Testis (tissue), 2 donors: ENCODE measurements at regions not wholly inside any gene's neighbourhood (a gene's known extent, or its start where the extent isn't known, plus 50 kb on each side); places are given as distances from the start of the nearest gene placed in this dataset.

Source experiments
- DNase-seq: peaks from one replicate; pipeline ENCODE4 v3.0.0-alpha.2; 2019
- H3K27ac ChIP-seq, 2 donors: fragments of 200-600 bp; sonication (generic); one replicate each; pipeline ENCODE4 v1.5.1; 2019
- H3K27me3 ChIP-seq: fragments of 200-600 bp; sonication (generic); one replicate; pipeline ENCODE4 v1.5.1; 2019
- H3K36me3 ChIP-seq: fragments of 200-600 bp; sonication (generic); one replicate; pipeline ENCODE4 v1.5.1; 2017; ENCODE audit warnings: low read depth; ENCODE audit errors: missing control alignments
- H3K4me1 ChIP-seq: fragments of 200-600 bp; sonication (generic); one replicate; pipeline ENCODE4 v1.5.1; 2019
- H3K4me3 ChIP-seq, 2 donors: fragments of 200-600 bp; sonication (generic); one replicate each; pipeline ENCODE4 v1.5.1; 2017 to 2019
- H3K9me3 ChIP-seq: fragments of 200-600 bp; sonication (generic); one replicate; pipeline ENCODE4 v1.5.1; 2017
- CTCF ChIP-seq, 3 experiments: fragments of 450-650 bp in 2 of 3; fragments of 200-600 bp in 1 of 3; sonication (generic) in 1 of 3; IDR thresholded peaks; one replicate each; pipeline ENCODE4 v1.5.1; 2016 to 2019; ENCODE audit warnings: antibody characterized with exemption in 3 of 3, mild to moderate bottlenecking in 2 of 3, moderate library complexity in 1 of 3
- POLR2A ChIP-seq: fragments of 450-650 bp; IDR thresholded peaks from one replicate; pipeline ENCODE4 v1.6.1; 2017; ENCODE audit warnings: antibody characterized with exemption, mild to moderate bottlenecking, moderate library complexity
- WGBS, 2 donors: methylation state at CpG; one replicate each; pipeline ENCODE4 v1.1.5; 2018; 5-methylcytosine and 5-hydroxymethylcytosine counted together
- intact Hi-C: fragments of 100-400 bp; cut with DNase I; formaldehyde crosslinking; loops from one replicate; pipeline ENCODE4 v1.15.1; 2023; ENCODE audit warnings: low total_unique reads

- intact Hi-C loops = no loop called here
- H3K9me3 ChIP-seq = no peaks in the 10 kb centered on the region
- no peak for TF ChIP-seq CTCF (IDR thresholded peaks at IDR 0.05)
- no peak for TF ChIP-seq POLR2A
- no peak overlapping the region for H3K27ac ChIP-seq
- 100% methylated on average over 3 of the region's 3 CpGs for WGBS, 2 donors
- no peaks in the 10 kb centered on the region for H3K27me3 ChIP-seq
- H3K4me3 ChIP-seq = no peak overlapping the region
- no peak for DNase-seq
- no peaks in the 10 kb centered on the region for H3K4me1 ChIP-seq
- H3K36me3 ChIP-seq = no peaks in the 10 kb centered on the region
These were observed 147.6 kb downstream of the BCOR start for GRCh38 chrX:39950018-39950688.

GRCh38 chrX:39952989-39953388 lies 144.8 kb downstream of the BCOR start:
- H3K9me3 ChIP-seq = no peaks in the 10 kb centered on the region
- no peak overlapping the region for H3K27ac ChIP-seq
- no peaks in the 10 kb centered on the region for H3K36me3 ChIP-seq
- 88 to 100% methylated on average over 3 of the region's 3 CpGs for WGBS, 2 donors
- no peak for TF ChIP-seq POLR2A
- no peak for TF ChIP-seq CTCF (IDR thresholded peaks at IDR 0.05)
- H3K4me1 ChIP-seq = no peaks in the 10 kb centered on the region
- H3K4me3 ChIP-seq = no peak overlapping the region
- intact Hi-C loops = no loop called here
- no peak for DNase-seq
- H3K27me3 ChIP-seq = no peaks in the 10 kb centered on the region

- intact Hi-C loops = no loop called here
- WGBS, 2 donors = 55 to 90% methylated on average over 2 to 6 of the region's 10 CpGs
- Histone ChIP-seq H3K27ac (no peak overlapping the region), H3K27me3 (no peaks in the 10 kb centered on the region), H3K4me3 (no peak overlapping the region), H3K4me1 (no peaks in the 10 kb centered on the region), H3K9me3 (no peaks in the 10 kb centered on the region), H3K36me3 (no peaks in the 10 kb centered on the region)
- TF ChIP-seq CTCF (IDR thresholded peaks at IDR 0.05) (no peak), POLR2A (no peak)
- DNase-seq = no peak
These were observed 143.9 kb downstream of the BCOR start for GRCh38 chrX:39953879-39954278.

GRCh38 chrX:39954851-39955250 lies 142.9 kb downstream of the BCOR start:
- no peaks in the 10 kb centered on the region for H3K9me3 ChIP-seq
- no peak for TF ChIP-seq POLR2A
- TF ChIP-seq CTCF (IDR thresholded peaks at IDR 0.05) = no peak
- no peaks in the 10 kb centered on the region for H3K4me1 ChIP-seq
- H3K36me3 ChIP-seq = no peaks in the 10 kb centered on the region
- H3K27me3 ChIP-seq = no peaks in the 10 kb centered on the region
- no peak overlapping the region for H3K27ac ChIP-seq
- no peak overlapping the region for H3K4me3 ChIP-seq
- 78 to 82% methylated on average over 9 of the region's 9 CpGs for WGBS, 2 donors
- intact Hi-C loops = no loop called here
- no peak for DNase-seq

GRCh38 chrX:39955625-39956024 lies 142.1 kb downstream of the BCOR start:
- H3K9me3 ChIP-seq = no peaks in the 10 kb centered on the region
- H3K36me3 ChIP-seq = no peaks in the 10 kb centered on the region
- H3K27ac ChIP-seq = no peak overlapping the region
- WGBS, 2 donors = 75 to 78% methylated on average over 4 of the region's 4 CpGs
- H3K4me3 ChIP-seq = no peak overlapping the region
- DNase-seq = no peak
- H3K27me3 ChIP-seq = no peaks in the 10 kb centered on the region
- intact Hi-C loops = no loop called here
- TF ChIP-seq POLR2A (no peak), CTCF (IDR thresholded peaks at IDR 0.05) (no peak)
- H3K4me1 ChIP-seq = no peaks in the 10 kb centered on the region
